ENCODE measurements at regions not wholly inside any gene's neighbourhood (a gene's known extent, or its start where the extent isn't known, plus 50 kb on each side); places are given as distances from the start of the nearest gene placed in this dataset.
"Not testable (repeated sequence)": the region's sequence is repeated elsewhere in the genome, so short reads cannot be mapped to it uniquely, and the experiment has no call there.

DNA sequence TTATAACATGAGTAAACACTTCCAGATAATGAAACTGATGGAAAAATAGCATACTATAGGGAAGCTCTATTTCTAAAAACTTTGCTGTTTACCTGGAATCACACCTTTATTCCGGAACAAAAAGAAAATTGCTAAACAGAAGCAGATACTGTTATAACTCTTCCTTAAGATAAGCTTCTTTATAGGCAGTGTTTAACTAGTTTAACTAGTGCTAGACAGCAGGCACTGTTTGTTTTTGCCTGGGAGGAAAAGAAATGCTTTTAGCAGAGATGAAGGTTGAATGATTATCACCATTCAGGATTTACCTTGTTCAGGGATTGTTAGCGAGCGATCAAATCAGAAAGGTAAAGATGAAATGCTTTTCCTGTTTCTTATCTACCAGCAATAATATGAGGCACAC is 54.7 kb upstream of the PDPR start:
- H3K18ac ChIP-seq (ENCODE audit: extremely low read depth, low read length); H3K36me3 ChIP-seq (ENCODE audit: control insufficient read depth in 2 of 4, insufficient read depth in 4 of 4, low read length in 3 of 4); H3K4ac ChIP-seq (replicated peaks; ENCODE audit: insufficient read length, low read depth, low read length); H2AFZ ChIP-seq (ENCODE audit: low read length); H4K8ac ChIP-seq (ENCODE audit: extremely low read depth, insufficient read depth, low read length); H2BK20ac ChIP-seq (ENCODE audit: low read length); H3K14ac ChIP-seq (ENCODE audit: insufficient read length); DNase-seq (ENCODE audit: low read depth in 1 of 2, low spot score in 2 of 2); FAIRE-seq; H2BK5ac ChIP-seq (ENCODE audit: low read depth, low read length); H3K9me3 ChIP-seq (ENCODE audit: insufficient read depth in 2 of 2, low read depth in 1 of 2, low read length in 1 of 2); H3K23ac ChIP-seq (ENCODE audit: insufficient read length); CTCF ChIA-PET (ENCODE audit: partially characterized antibody); H4K20me1 ChIP-seq (replicated peaks in 1 of 2; ENCODE audit: control insufficient read depth in 1 of 2, insufficient read depth in 2 of 2, low read length in 2 of 2); H2BK120ac ChIP-seq (replicated peaks; ENCODE audit: low read depth, low read length); H3K79me2 ChIP-seq (ENCODE audit: control insufficient read depth in 1 of 2, insufficient read depth in 2 of 2, low read length in 2 of 2); H2BK12ac ChIP-seq (ENCODE audit: low read depth, low read length); H3K9ac ChIP-seq (replicated peaks in 1 of 4; ENCODE audit: extremely low read depth in 1 of 4, low read depth in 3 of 4, low read length in 3 of 4); H4K5ac ChIP-seq (ENCODE audit: insufficient read length, low read depth, low read length); H3K23me2 ChIP-seq (ENCODE audit: low read depth, low read length); H4K91ac ChIP-seq (replicated peaks; ENCODE audit: insufficient read length, low read length); POLR2A ChIA-PET (ENCODE audit: partially characterized antibody); H3K4me1 ChIP-seq (replicated peaks in 1 of 4; ENCODE audit: control insufficient read depth in 3 of 4, insufficient read depth in 4 of 4, low read length in 3 of 4); H2BK15ac ChIP-seq (ENCODE audit: low read length); H3K27ac ChIP-seq (ENCODE audit: low read depth, low read length); H3K56ac ChIP-seq (replicated peaks; ENCODE audit: insufficient read length, low read depth, low read length); H3K4me2 ChIP-seq (ENCODE audit: insufficient read depth in 1 of 2, low read depth in 2 of 2, low read length in 2 of 2); H2AK5ac ChIP-seq (ENCODE audit: low read depth, low read length); H3K79me1 ChIP-seq (ENCODE audit: low read depth, low read length); H3K27me3 ChIP-seq (replicated peaks in 1 of 4; ENCODE audit: control insufficient read depth in 3 of 4, extremely low read depth in 1 of 4, insufficient read depth in 3 of 4, low read length in 3 of 4); H3K4me3 ChIP-seq (ENCODE audit: extremely low read depth in 1 of 4, insufficient read depth in 2 of 4, low read depth in 3 of 4, low read length in 4 of 4): not testable (repeated sequence)
- WGBS, 2 experiments (ENCODE audit: extremely low coverage in 1 of 2, insufficient coverage in 1 of 2, insufficient read length in 1 of 2, insufficient replicate concordance in 2 of 2, low coverage in 1 of 2, low lambda C conversion rate in 2 of 2, missing lambda C conversion rate in 1 of 2): 88% methylated on average over 3 of the region's 3 CpGs; no CpG with 5 or more reads in 1 of the 2 experiments

DNA sequence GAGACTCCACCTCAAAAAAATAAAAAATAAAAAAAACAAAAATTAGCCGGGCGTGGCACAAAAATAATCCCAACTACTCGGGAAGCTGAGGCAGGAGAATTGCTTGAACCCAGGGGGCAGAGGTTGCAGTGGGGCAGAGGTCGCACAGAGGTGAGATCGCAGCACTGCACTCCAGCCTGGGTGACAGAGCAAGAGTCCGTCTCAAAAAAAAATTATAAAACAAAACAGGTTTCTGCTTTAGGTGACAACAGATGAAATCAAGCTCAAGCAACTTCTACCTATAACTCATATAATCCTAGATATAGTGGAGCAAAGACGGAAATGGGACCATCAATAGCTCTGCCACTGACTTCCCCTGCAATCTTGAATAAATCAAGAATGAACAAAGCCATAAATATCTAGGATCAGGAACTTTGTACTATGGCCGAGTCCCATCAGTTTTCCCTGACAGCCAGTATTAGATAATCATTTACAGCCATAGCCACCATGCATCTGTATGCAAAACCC is 53.6 kb upstream of the PDPR start:
- H3K9me3 ChIP-seq (ENCODE audit: insufficient read depth in 2 of 2, low read depth in 1 of 2, low read length in 1 of 2); H2AK5ac ChIP-seq (ENCODE audit: low read depth, low read length); H4K20me1 ChIP-seq (replicated peaks in 1 of 2; ENCODE audit: control insufficient read depth in 1 of 2, insufficient read depth in 2 of 2, low read length in 2 of 2); H3K23me2 ChIP-seq (ENCODE audit: low read depth, low read length); H2BK5ac ChIP-seq (ENCODE audit: low read depth, low read length); H3K27me3 ChIP-seq (replicated peaks in 1 of 4; ENCODE audit: control insufficient read depth in 3 of 4, extremely low read depth in 1 of 4, insufficient read depth in 3 of 4, low read length in 3 of 4); H3K4me2 ChIP-seq (ENCODE audit: insufficient read depth in 1 of 2, low read depth in 2 of 2, low read length in 2 of 2); H3K79me1 ChIP-seq (ENCODE audit: low read depth, low read length); H3K4me1 ChIP-seq (replicated peaks in 1 of 4; ENCODE audit: control insufficient read depth in 3 of 4, insufficient read depth in 4 of 4, low read length in 3 of 4); H2BK20ac ChIP-seq (ENCODE audit: low read length); H2BK15ac ChIP-seq (ENCODE audit: low read length); H3K23ac ChIP-seq (ENCODE audit: insufficient read length); FAIRE-seq; H3K36me3 ChIP-seq (ENCODE audit: control insufficient read depth in 2 of 4, insufficient read depth in 4 of 4, low read length in 3 of 4); H3K14ac ChIP-seq (ENCODE audit: insufficient read length); DNase-seq (ENCODE audit: low read depth in 1 of 2, low spot score in 2 of 2); H3K9ac ChIP-seq (replicated peaks in 1 of 4; ENCODE audit: extremely low read depth in 1 of 4, low read depth in 3 of 4, low read length in 3 of 4); H2AFZ ChIP-seq (ENCODE audit: low read length); H3K56ac ChIP-seq (replicated peaks; ENCODE audit: insufficient read length, low read depth, low read length); H2BK120ac ChIP-seq (replicated peaks; ENCODE audit: low read depth, low read length); CTCF ChIA-PET (ENCODE audit: partially characterized antibody); H3K27ac ChIP-seq (ENCODE audit: low read depth, low read length); H3K18ac ChIP-seq (ENCODE audit: extremely low read depth, low read length); H4K91ac ChIP-seq (replicated peaks; ENCODE audit: insufficient read length, low read length); H3K4ac ChIP-seq (replicated peaks; ENCODE audit: insufficient read length, low read depth, low read length); H4K5ac ChIP-seq (ENCODE audit: insufficient read length, low read depth, low read length); H3K4me3 ChIP-seq (ENCODE audit: extremely low read depth in 1 of 4, insufficient read depth in 2 of 4, low read depth in 3 of 4, low read length in 4 of 4); H2BK12ac ChIP-seq (ENCODE audit: low read depth, low read length); H4K8ac ChIP-seq (ENCODE audit: extremely low read depth, insufficient read depth, low read length): not testable (repeated sequence)
- WGBS, 2 experiments (ENCODE audit: extremely low coverage in 1 of 2, insufficient coverage in 1 of 2, insufficient read length in 1 of 2, insufficient replicate concordance in 2 of 2, low coverage in 1 of 2, low lambda C conversion rate in 2 of 2, missing lambda C conversion rate in 1 of 2): 85% methylated on average over 8 of the region's 8 CpGs; no CpG with 5 or more reads in 1 of the 2 experiments
- H3K79me2 ChIP-seq (ENCODE audit: control insufficient read depth in 1 of 2, insufficient read depth in 2 of 2, low read length in 2 of 2): peaks cover 0 to 13% of the 10 kb centered on the region in 2 experiments; a peak in 1 of 4 replicates
- POLR2A ChIA-PET (ENCODE audit: partially characterized antibody): interaction anchor here (0.6 kb wide), 1 partner anchor 42 kb away, joined by 4 read pairs; no protein-coding TSS in a partner anchor
